GM12891 (cell line): ENCODE measurements at regions not wholly inside any gene's neighbourhood (a gene's known extent, or its start where the extent isn't known, plus 50 kb on each side); places are given as distances from the start of the nearest gene placed in this dataset.

Source experiments
- DNase-seq: peaks from one replicate; pipeline ENCODE4 v3.0.0; 2011; ENCODE audit warnings: low spot score; ENCODE audit not compliant: insufficient read length
- FAIRE-seq: peaks from 2 replicates; lab custom pipeline; 2011; peaks lifted over from hg19 to GRCh38; lab: Jason Lieb, UNC
- PAX5 ChIP-seq: IDR thresholded peaks from 2 replicates; pipeline ENCODE4 v1.6.1; 2011; ENCODE audit warnings: low read length, moderate library complexity, mild to moderate bottlenecking; ENCODE audit not compliant: insufficient read depth, severe bottlenecking
- POLR2A ChIP-seq: IDR thresholded peaks from 2 replicates; pipeline ENCODE4 v1.6.1; 2011; ENCODE audit warnings: low read depth, low read length, control low read depth
- POLR2AphosphoS5 ChIP-seq: IDR thresholded peaks from 2 replicates; pipeline ENCODE4 v1.6.1; 2011; ENCODE audit warnings: low read depth, low read length, control low read depth
- POU2F2 ChIP-seq: IDR thresholded peaks from 2 replicates; pipeline ENCODE4 v1.6.1; 2011; ENCODE audit warnings: low read depth, mild to moderate bottlenecking, control low read depth, low read length, moderate library complexity
- SPI1 ChIP-seq: IDR thresholded peaks from 2 replicates; pipeline ENCODE4 v1.6.1; 2011; ENCODE audit warnings: low read depth, low read length, control low read depth
- TAF1 ChIP-seq: IDR thresholded peaks from 2 replicates; pipeline ENCODE4 v1.6.1; 2011; ENCODE audit warnings: low read depth, low read length, control low read depth

- DNase-seq = no peak
- TF ChIP-seq POLR2AphosphoS5 (no peak), PAX5 (no peak), POLR2A (no peak), TAF1 (no peak), POU2F2 (no peak), SPI1 (no peak)
- FAIRE-seq = no peak
Measured at GRCh38 chr17:79531191-79532095, 79.4 kb downstream of the RBFOX3 start.

GRCh38 chr17:79530361-79531105, 80.3 kb downstream of the RBFOX3 start:
- TF ChIP-seq PAX5 (no peak), POLR2AphosphoS5 (no peak)
- no peak for DNase-seq
- no peak for FAIRE-seq

GRCh38 chr17:79529661-79530081, 81.2 kb downstream of the RBFOX3 start:
- TF ChIP-seq POU2F2 (no peak), SPI1 (no peak), PAX5 (no peak), POLR2AphosphoS5 (no peak), TAF1 (no peak), POLR2A (no peak)
- DNase-seq = no peak
- FAIRE-seq = no peak

GRCh38 chr17:79528592-79529125, 82.2 kb downstream of the RBFOX3 start:
- no peak for DNase-seq

GRCh38 chr17:79527306-79527705, 83.5 kb downstream of the RBFOX3 start:
- no peak for TF ChIP-seq SPI1
- TF ChIP-seq PAX5 = no peak
- no peak for TF ChIP-seq POU2F2
- no peak for TF ChIP-seq POLR2A
- TF ChIP-seq TAF1 = no peak
- no peak for TF ChIP-seq POLR2AphosphoS5
- no peak for FAIRE-seq
- DNase-seq = no peak

More at GRCh38 chr17:79528592-79529125, 82.2 kb downstream of the RBFOX3 start:
- no peak for FAIRE-seq
- TF ChIP-seq SPI1 (no peak), POLR2A (no peak), POLR2AphosphoS5 (no peak), TAF1 (no peak), POU2F2 (no peak), PAX5 (no peak)

- TF ChIP-seq PAX5 = no peak
- TF ChIP-seq TAF1 = no peak
- TF ChIP-seq SPI1 = no peak
- TF ChIP-seq POLR2AphosphoS5 = no peak
- DNase-seq = no peak
- FAIRE-seq = no peak
Measured at GRCh38 chr17:79525793-79526677, 84.8 kb downstream of the RBFOX3 start.

GRCh38 chr17:79524213-79525187, 86.4 kb downstream of the RBFOX3 start:
- no peak for DNase-seq
- no peak for TF ChIP-seq POLR2A
- no peak for TF ChIP-seq SPI1
- no peak for TF ChIP-seq TAF1
- no peak for TF ChIP-seq POU2F2
- no peak for TF ChIP-seq PAX5
- no peak for TF ChIP-seq POLR2AphosphoS5
- no peak for FAIRE-seq

GRCh38 chr17:79522414-79522813, 88.4 kb downstream of the RBFOX3 start:
- FAIRE-seq (no peak), DNase-seq (no peak)
- TF ChIP-seq POU2F2 = no peak
- no peak for TF ChIP-seq SPI1
- TF ChIP-seq PAX5 = no peak
